ENCODE measurements at regions not wholly inside any gene's neighbourhood (a gene's known extent, or its start where the extent isn't known, plus 50 kb on each side); places are given as distances from the start of the nearest gene placed in this dataset.

- TF ChIP-seq, protein P1, sequence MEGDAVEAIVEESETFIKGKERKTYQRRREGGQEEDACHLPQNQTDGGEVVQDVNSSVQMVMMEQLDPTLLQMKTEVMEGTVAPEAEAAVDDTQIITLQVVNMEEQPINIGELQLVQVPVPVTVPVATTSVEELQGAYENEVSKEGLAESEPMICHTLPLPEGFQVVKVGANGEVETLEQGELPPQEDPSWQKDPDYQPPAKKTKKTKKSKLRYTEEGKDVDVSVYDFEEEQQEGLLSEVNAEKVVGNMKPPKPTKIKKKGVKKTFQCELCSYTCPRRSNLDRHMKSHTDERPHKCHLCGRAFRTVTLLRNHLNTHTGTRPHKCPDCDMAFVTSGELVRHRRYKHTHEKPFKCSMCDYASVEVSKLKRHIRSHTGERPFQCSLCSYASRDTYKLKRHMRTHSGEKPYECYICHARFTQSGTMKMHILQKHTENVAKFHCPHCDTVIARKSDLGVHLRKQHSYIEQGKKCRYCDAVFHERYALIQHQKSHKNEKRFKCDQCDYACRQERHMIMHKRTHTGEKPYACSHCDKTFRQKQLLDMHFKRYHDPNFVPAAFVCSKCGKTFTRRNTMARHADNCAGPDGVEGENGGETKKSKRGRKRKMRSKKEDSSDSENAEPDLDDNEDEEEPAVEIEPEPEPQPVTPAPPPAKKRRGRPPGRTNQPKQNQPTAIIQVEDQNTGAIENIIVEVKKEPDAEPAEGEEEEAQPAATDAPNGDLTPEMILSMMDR (IDR thresholded peaks at IDR 0.05; ENCODE audit: low read depth, low read length) = peak; percentile 83
- no peak for TF ChIP-seq EZH2phosphoT487 (IDR thresholded peaks at IDR 0.05; ENCODE audit: low read depth)
Measured at GRCh38 chr6:80605165-80605989, 498.9 kb downstream of the BCKDHB start.
